Kidney (tissue), 13 donors: ENCODE measurements at regions not wholly inside any gene's neighbourhood (a gene's known extent, or its start where the extent isn't known, plus 50 kb on each side); places are given as distances from the start of the nearest gene placed in this dataset.

Source experiments
- DNase-seq, 5 donors: peaks; one replicate each; pipeline ENCODE4 v3.0.0-alpha.2; 2013 to 2020
- FAIRE-seq: peaks from 2 replicates; lab custom pipeline; 2012; peaks lifted over from hg19 to GRCh38; lab: Jason Lieb, UNC
- H3K27ac ChIP-seq, 2 donors: one replicate each; pipeline ENCODE4 v1.7.0; 2013; ENCODE audit warnings: low read depth in 2 of 2, low read length in 2 of 2, inconsistent platforms in 1 of 2
- H3K27me3 ChIP-seq: one replicate; pipeline ENCODE4 v1.7.1; 2013; ENCODE audit warnings: low read length, inconsistent platforms; ENCODE audit not compliant: control insufficient read depth, insufficient read depth
- H3K36me3 ChIP-seq, 3 donors: one replicate each; pipeline versions ENCODE4 v1.7.0 to v1.7.1; 2013; ENCODE audit warnings: low read length in 3 of 3, control low read depth in 1 of 3, inconsistent platforms in 1 of 3; ENCODE audit not compliant: insufficient read depth in 3 of 3, control insufficient read depth in 2 of 3
- H3K4me1 ChIP-seq, 3 donors: one replicate each; pipeline versions ENCODE4 v1.7.0 to v1.7.1; 2013; ENCODE audit warnings: low read length in 3 of 3, inconsistent platforms in 1 of 3, low read depth in 1 of 3; ENCODE audit not compliant: control insufficient read depth in 2 of 3, insufficient read depth in 2 of 3
- H3K4me3 ChIP-seq, 3 donors: one replicate each; pipeline versions ENCODE4 v1.7.0 to v1.8.1; 2013; ENCODE audit warnings: low read length in 3 of 3, control low read depth in 1 of 3, inconsistent platforms in 1 of 3
- H3K9ac ChIP-seq, 3 donors: one replicate each; pipeline versions ENCODE4 v1.7.0 to v1.7.1; 2013; ENCODE audit warnings: low read length in 3 of 3, control low read depth in 1 of 3, inconsistent platforms in 1 of 3
- H3K9me3 ChIP-seq, 3 donors: one replicate each; pipeline versions ENCODE4 v1.7.0 to v1.7.1; 2013; ENCODE audit warnings: low read length in 3 of 3, control low read depth in 1 of 3, inconsistent platforms in 1 of 3; ENCODE audit not compliant: control insufficient read depth in 2 of 3, insufficient read depth in 1 of 3
- CTCF ChIP-seq: IDR thresholded peaks from 3 replicates; pipeline ENCODE4 v1.5.1; 2012; ENCODE audit warnings: mild to moderate bottlenecking, moderate library complexity, borderline replicate concordance; ENCODE audit not compliant: insufficient read depth; ENCODE audit errors: extremely low read depth
- intact Hi-C: fragments of 100-400 bp; cut with DNase I; formaldehyde crosslinking; loops from one replicate; pipeline ENCODE4 v1.11.1; 2022
- donor health status: control.
- donor health status: control.
- donor health status: control.
- donor health status: control.
- donor health status: control.
- donor health status: DM: yes; HTN: yes; CAD: no.
- donor health status: Normal renal cell carcinoma (clear cell type).

- H3K4me1 ChIP-seq: no peaks in the 10 kb centered on the region
- FAIRE-seq (no peak), DNase-seq (no peak)
- H3K9me3 ChIP-seq: no peaks in the 10 kb centered on the region
- intact Hi-C loops: no loop called here
- H3K9ac ChIP-seq: no peak overlapping the region
- no peak for TF ChIP-seq CTCF
- H3K27me3 ChIP-seq: no peaks in the 10 kb centered on the region
- no peaks in the 10 kb centered on the region for H3K36me3 ChIP-seq
- H3K4me3 ChIP-seq: no peak overlapping the region
- no peak overlapping the region for H3K27ac ChIP-seq
Observed at GRCh38 chr9:78472111-78472510, 175.2 kb downstream of the PSAT1 start.

- Histone ChIP-seq H3K4me1 (no peaks in the 10 kb centered on the region), H3K36me3 (no peaks in the 10 kb centered on the region), H3K9ac (no peak overlapping the region), H3K4me3 (no peak overlapping the region), H3K27me3 (no peaks in the 10 kb centered on the region), H3K9me3 (peaks cover 0 to 8% (median 3%) of the 10 kb centered on the region in 3 donors), H3K27ac (no peak overlapping the region)
- DNase-seq (no peak), FAIRE-seq (no peak)
- no peak for TF ChIP-seq CTCF
- intact Hi-C loops: no loop called here
Observed at GRCh38 chr9:78479441-78479840, 182.5 kb downstream of the PSAT1 start.

DNA sequence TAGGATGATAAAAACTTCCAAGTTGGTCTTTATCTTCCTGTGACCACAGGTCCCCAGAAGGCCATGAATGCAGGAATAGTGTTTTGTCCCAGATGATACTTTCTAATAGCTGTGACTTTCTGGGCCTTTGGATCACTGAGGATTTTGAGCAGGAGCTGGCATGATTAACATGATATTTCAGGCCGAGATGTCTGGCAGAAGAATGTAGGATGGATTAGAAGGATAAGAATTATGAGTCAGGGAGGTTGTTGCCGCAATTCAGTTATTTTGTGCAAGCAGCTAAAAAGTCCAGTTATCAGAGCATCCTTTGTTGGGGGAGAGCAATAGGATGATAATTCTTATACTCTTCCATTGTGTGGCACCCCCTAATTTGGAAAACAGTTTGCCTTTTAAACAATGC lies 189.7 kb downstream of the PSAT1 start:
- Histone ChIP-seq H3K27me3 (no peaks in the 10 kb centered on the region), H3K36me3 (no peaks in the 10 kb centered on the region), H3K9ac (no peak overlapping the region), H3K9me3 (peaks cover 0 to 8% (median 0%) of the 10 kb centered on the region in 3 donors), H3K27ac (no peak overlapping the region), H3K4me3 (no peak overlapping the region), H3K4me1 (no peaks in the 10 kb centered on the region)
- TF ChIP-seq CTCF: no peak
- FAIRE-seq (no peak), DNase-seq (no peak)
- intact Hi-C loops: no loop called here

GRCh38 chr9:78490231-78490630 lies 193.3 kb downstream of the PSAT1 start:
- H3K36me3 ChIP-seq: no peaks in the 10 kb centered on the region
- H3K9me3 ChIP-seq: no peaks in the 10 kb centered on the region
- H3K27ac ChIP-seq: no peak overlapping the region
- H3K4me1 ChIP-seq: no peaks in the 10 kb centered on the region
- no peak for TF ChIP-seq CTCF
- no peak overlapping the region for H3K4me3 ChIP-seq
- intact Hi-C loops: no loop called here
- no peak overlapping the region for H3K9ac ChIP-seq
- no peaks in the 10 kb centered on the region for H3K27me3 ChIP-seq
- DNase-seq (no peak), FAIRE-seq (no peak)
